Ectodermal cell (in vitro differentiated cells): ENCODE measurements at regions not wholly inside any gene's neighbourhood (a gene's known extent, or its start where the extent isn't known, plus 50 kb on each side); places are given as distances from the start of the nearest gene placed in this dataset.
"Not testable (repeated sequence)": the region's sequence is repeated elsewhere in the genome, so short reads cannot be mapped to it uniquely, and the experiment has no call there.

ENCODE experiments used
- H3K27ac ChIP-seq: 2 replicates; pipeline ENCODE4 v1.7.0; 2013; ENCODE audit warnings: mild to moderate bottlenecking, low read depth, low read length; ENCODE audit not compliant: insufficient read depth, poor library complexity, severe bottlenecking
- H3K27me3 ChIP-seq: 2 replicates; pipeline ENCODE4 v1.7.0; 2013; ENCODE audit warnings: mild to moderate bottlenecking, low read length; ENCODE audit not compliant: insufficient read depth, control insufficient read depth, poor library complexity, severe bottlenecking
- H3K36me3 ChIP-seq: one replicate; pipeline ENCODE4 v1.7.0; 2013; ENCODE audit warnings: low read length; ENCODE audit not compliant: control insufficient read depth, insufficient read depth
- H3K4me1 ChIP-seq: one replicate; pipeline ENCODE4 v1.7.0; 2013; ENCODE audit warnings: low read length; ENCODE audit not compliant: control insufficient read depth, insufficient read depth
- H3K4me3 ChIP-seq: 2 replicates; pipeline ENCODE4 v1.7.0; 2013; ENCODE audit warnings: low read depth, low read length, control low read depth; ENCODE audit not compliant: insufficient read depth
- H3K9me3 ChIP-seq: 2 replicates; pipeline ENCODE4 v1.7.0; 2013; ENCODE audit warnings: mild to moderate bottlenecking, low read length, moderate library complexity; ENCODE audit not compliant: control insufficient read depth
- WGBS, 2 experiments: methylation state at CpG; one replicate each; pipeline ENCODE4 v1.1.7; 2013; ENCODE audit warnings: missing lambda C conversion rate in 2 of 2; 5-methylcytosine and 5-hydroxymethylcytosine counted together

- H3K9me3 ChIP-seq, H3K4me1 ChIP-seq, H3K36me3 ChIP-seq, H3K27me3 ChIP-seq, H3K27ac ChIP-seq, H3K4me3 ChIP-seq: not testable (repeated sequence)
- 80 to 84% methylated on average over 7 of the region's 9 CpGs for WGBS, 2 experiments
Measured at GRCh38 chr7:6937746-6938145, 111.7 kb upstream of the CCZ1B start.

GRCh38 chr7:6938284-6938683 lies 112.2 kb upstream of the CCZ1B start:
- WGBS, 2 experiments = 12 to 13% methylated on average over 4 of the region's 4 CpGs
- not testable (repeated sequence) for H3K27ac ChIP-seq, H3K4me1 ChIP-seq, H3K9me3 ChIP-seq, H3K27me3 ChIP-seq, H3K36me3 ChIP-seq, H3K4me3 ChIP-seq

- H3K4me3 ChIP-seq, H3K36me3 ChIP-seq, H3K4me1 ChIP-seq, H3K27ac ChIP-seq, H3K27me3 ChIP-seq, H3K9me3 ChIP-seq: not testable (repeated sequence)
- WGBS, 2 experiments = 91 to 93% methylated on average over 11 of the region's 11 CpGs
Measured at GRCh38 chr7:6939126-6939525, 113.1 kb upstream of the CCZ1B start.

- not testable (repeated sequence) for H3K36me3 ChIP-seq, H3K4me1 ChIP-seq, H3K4me3 ChIP-seq, H3K9me3 ChIP-seq, H3K27ac ChIP-seq, H3K27me3 ChIP-seq
- WGBS, 2 experiments = 92 to 95% methylated on average over 11 to 16 of the region's 17 CpGs
Measured at GRCh38 chr7:6939896-6940295, 113.8 kb upstream of the CCZ1B start.

- H3K4me3 ChIP-seq, H3K4me1 ChIP-seq, H3K27ac ChIP-seq, H3K27me3 ChIP-seq, H3K9me3 ChIP-seq, H3K36me3 ChIP-seq: not testable (repeated sequence)
- WGBS, 2 experiments = 92% methylated on average over 5 of the region's 5 CpGs
Measured at GRCh38 chr7:6946873-6947272, 120.8 kb upstream of the CCZ1B start.

- not testable (repeated sequence) for H3K4me1 ChIP-seq, H3K36me3 ChIP-seq, H3K27ac ChIP-seq, H3K4me3 ChIP-seq, H3K27me3 ChIP-seq, H3K9me3 ChIP-seq
- 70 to 78% methylated on average over 15 of the region's 15 CpGs for WGBS, 2 experiments
Measured at GRCh38 chr7:6950231-6950630, 124.2 kb upstream of the CCZ1B start.

- not testable (repeated sequence) for H3K36me3 ChIP-seq, H3K4me1 ChIP-seq, H3K27me3 ChIP-seq, H3K9me3 ChIP-seq, H3K27ac ChIP-seq, H3K4me3 ChIP-seq
- 83% methylated on average over 2 of the region's 2 CpGs; no CpG with 5 or more reads in 1 of the 2 experiments for WGBS, 2 experiments
Measured at GRCh38 chr7:6951553-6951952, 125.5 kb upstream of the CCZ1B start.

- H3K36me3 ChIP-seq, H3K27ac ChIP-seq, H3K27me3 ChIP-seq, H3K4me3 ChIP-seq, H3K4me1 ChIP-seq, H3K9me3 ChIP-seq: not testable (repeated sequence)
- WGBS, 2 experiments = 58 to 65% methylated on average over 12 to 14 of the region's 16 CpGs
Measured at GRCh38 chr7:6953138-6953797, 127.2 kb upstream of the CCZ1B start.

GRCh38 chr7:6953798-6954181 lies 127.7 kb upstream of the CCZ1B start:
- not testable (repeated sequence) for H3K4me3 ChIP-seq, H3K27me3 ChIP-seq, H3K36me3 ChIP-seq, H3K27ac ChIP-seq, H3K4me1 ChIP-seq, H3K9me3 ChIP-seq
- 92 to 95% methylated on average over 10 of the region's 10 CpGs for WGBS, 2 experiments

- H3K4me3 ChIP-seq, H3K4me1 ChIP-seq, H3K27me3 ChIP-seq, H3K9me3 ChIP-seq, H3K27ac ChIP-seq, H3K36me3 ChIP-seq: not testable (repeated sequence)
- 96 to 97% methylated on average over 12 of the region's 12 CpGs for WGBS, 2 experiments
Measured at GRCh38 chr7:6955385-6955784, 129.3 kb upstream of the CCZ1B start.

- not testable (repeated sequence) for H3K4me3 ChIP-seq, H3K4me1 ChIP-seq, H3K36me3 ChIP-seq, H3K9me3 ChIP-seq, H3K27me3 ChIP-seq, H3K27ac ChIP-seq
- WGBS, 2 experiments = 92 to 94% methylated on average over 12 of the region's 12 CpGs
Measured at GRCh38 chr7:6955990-6956566, 130.0 kb upstream of the CCZ1B start.
